ENCODE measurements at regions not wholly inside any gene's neighbourhood (a gene's known extent, or its start where the extent isn't known, plus 50 kb on each side); places are given as distances from the start of the nearest gene placed in this dataset.
"Not testable (repeated sequence)": the region's sequence is repeated elsewhere in the genome, so short reads cannot be mapped to it uniquely, and the experiment has no call there.

GRCh38 chr12:32010631-32011336 is 51.6 kb downstream of the RESF1 start:
- DNase-seq, result no peak

- no peak for DNase-seq
Observed at GRCh38 chr12:32012249-32012785, 53.1 kb downstream of the RESF1 start.

GRCh38 chr12:32015036-32015435 is 55.8 kb downstream of the RESF1 start:
- peak; percentile 88 for DNase-seq

- DNase-seq, result no peak
Observed at GRCh38 chr12:32016680-32017482, 57.7 kb downstream of the RESF1 start.

GRCh38 chr12:32021346-32021773 is 62.1 kb downstream of the RESF1 start:
- no peak for DNase-seq

GRCh38 chr12:32022387-32022786 is 63.2 kb downstream of the RESF1 start:
- not testable (repeated sequence) for DNase-seq

GRCh38 chr12:32023861-32024260 is 64.6 kb downstream of the RESF1 start:
- DNase-seq, result not testable (repeated sequence)

GRCh38 chr12:32024884-32025592 is 65.8 kb downstream of the RESF1 start:
- no peak for DNase-seq

GRCh38 chr12:32025906-32026305 is 66.7 kb downstream of the RESF1 start:
- no peak for DNase-seq

GRCh38 chr12:32027684-32028365 is 68.6 kb downstream of the RESF1 start:
- peak; percentile 70 for DNase-seq

GRCh38 chr12:32030151-32030550 is 70.9 kb downstream of the RESF1 start:
- peak; percentile 66 for DNase-seq

GRCh38 chr12:32030676-32031075 is 71.5 kb downstream of the RESF1 start:
- DNase-seq, result no peak

- peak; percentile 96 for DNase-seq
Observed at GRCh38 chr12:32031109-32031508, 71.9 kb downstream of the RESF1 start.

GRCh38 chr12:32032205-32032810 is 73.1 kb downstream of the RESF1 start:
- no peak for DNase-seq

GRCh38 chr12:32033406-32033805 is 73.2 kb upstream of the BICD1 start:
- no peak for DNase-seq

- DNase-seq, result no peak
Observed at GRCh38 chr12:32034045-32034444, 72.6 kb upstream of the BICD1 start.

GRCh38 chr12:32036477-32037263 is 70.0 kb upstream of the BICD1 start:
- no peak for DNase-seq

GRCh38 chr12:32039347-32039746 is 67.3 kb upstream of the BICD1 start:
- no peak for DNase-seq

GRCh38 chr12:32039917-32040575 is 66.6 kb upstream of the BICD1 start:
- no peak for DNase-seq

GRCh38 chr12:32043928-32044549 is 62.6 kb upstream of the BICD1 start:
- DNase-seq, result peak; percentile 55

Measured in hematopoietic multipotent progenitor cell treated with erythropoietin and hydrocortisone succinate and interleukin-3 and kit ligand, for 4 days (in vitro differentiated cells).